Lower leg skin (tissue), 4 donors: ENCODE measurements at regions not wholly inside any gene's neighbourhood (a gene's known extent, or its start where the extent isn't known, plus 50 kb on each side); places are given as distances from the start of the nearest gene placed in this dataset.

Experiments
- DNase-seq, 2 donors: peaks; one replicate each; pipeline ENCODE4 v3.0.0-alpha.2; 2019; ENCODE audit warnings: low spot score in 2 of 2
- H3K4me3 ChIP-seq: fragments of 200-600 bp; sonication (generic); 2 replicates; pipeline ENCODE4 v1.5.1; 2017; ENCODE audit warnings: mild to moderate bottlenecking, low read depth; ENCODE audit not compliant: poor library complexity, severe bottlenecking
- CTCF ChIP-seq, 3 donors: fragments of 450-650 bp; IDR thresholded peaks; one replicate each; pipeline ENCODE4 v1.5.1; 2016; ENCODE audit warnings: antibody characterized with exemption in 3 of 3, mild to moderate bottlenecking in 3 of 3, moderate library complexity in 2 of 3
- POLR2A ChIP-seq, 2 donors: fragments of 450-650 bp; IDR thresholded peaks; one replicate each; pipeline ENCODE4 v1.6.1; 2016 to 2017; ENCODE audit warnings: antibody characterized with exemption in 2 of 2, mild to moderate bottlenecking in 1 of 2, moderate library complexity in 1 of 2
- WGBS, 2 donors: methylation state at CpG; one replicate each; pipeline ENCODE4 v1.1.5; 2018; 5-methylcytosine and 5-hydroxymethylcytosine counted together
- intact Hi-C: fragments of 100-400 bp; cut with DNase I; formaldehyde crosslinking; loops from one replicate; pipeline ENCODE4 v1.15.0; 2023; ENCODE audit warnings: low total_unique reads

DNA sequence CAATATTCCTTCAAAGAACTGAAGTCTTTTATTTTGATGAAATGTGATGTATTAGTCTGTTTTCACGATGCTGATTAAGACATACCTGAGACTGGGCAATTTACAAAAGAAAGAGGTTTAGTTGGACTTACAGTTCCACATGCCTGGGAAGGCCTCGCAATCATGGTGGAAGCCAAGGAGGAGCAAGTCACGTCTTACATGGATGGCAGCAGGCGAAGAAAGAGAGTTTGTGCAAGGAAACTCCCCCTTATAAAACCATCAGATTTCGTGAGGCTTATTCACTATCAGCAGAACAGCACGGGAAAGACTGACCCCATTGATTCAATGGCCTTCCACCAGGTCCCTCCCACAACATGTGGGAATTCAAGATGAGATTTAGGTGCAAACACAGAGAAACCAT is 750.3 kb upstream of the KCND2 start:
- no peak for DNase-seq
- no peak overlapping the region for H3K4me3 ChIP-seq
- 85 to 89% methylated on average over 6 of the region's 6 CpGs for WGBS, 2 donors
- TF ChIP-seq CTCF (IDR thresholded peaks at IDR 0.05), result no peak
- no peak for TF ChIP-seq POLR2A (IDR thresholded peaks at IDR 0.05)
- intact Hi-C loops, result no loop called here

DNA sequence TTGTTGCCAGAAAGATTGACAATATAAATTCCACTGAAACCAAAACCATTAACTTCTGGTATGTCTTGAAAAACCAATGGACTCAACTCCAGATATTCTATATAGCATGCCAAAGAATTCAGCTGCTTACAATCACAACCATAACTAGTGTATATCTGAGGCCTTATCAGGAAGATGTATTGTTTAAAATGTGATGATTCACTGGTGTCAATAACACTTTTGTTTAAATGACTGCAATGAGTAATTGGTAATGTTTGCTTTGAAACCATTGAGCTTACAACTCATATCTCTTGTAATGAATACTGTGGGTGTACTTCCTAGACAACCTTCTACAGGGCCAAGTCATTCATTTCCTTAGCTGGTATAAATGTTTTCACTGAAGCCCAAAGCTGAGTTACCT is 727.9 kb upstream of the KCND2 start:
- intact Hi-C loops, result no loop called here
- H3K4me3 ChIP-seq, result no peak overlapping the region
- TF ChIP-seq CTCF (IDR thresholded peaks at IDR 0.05), result no peak
- no peak for DNase-seq

DNA sequence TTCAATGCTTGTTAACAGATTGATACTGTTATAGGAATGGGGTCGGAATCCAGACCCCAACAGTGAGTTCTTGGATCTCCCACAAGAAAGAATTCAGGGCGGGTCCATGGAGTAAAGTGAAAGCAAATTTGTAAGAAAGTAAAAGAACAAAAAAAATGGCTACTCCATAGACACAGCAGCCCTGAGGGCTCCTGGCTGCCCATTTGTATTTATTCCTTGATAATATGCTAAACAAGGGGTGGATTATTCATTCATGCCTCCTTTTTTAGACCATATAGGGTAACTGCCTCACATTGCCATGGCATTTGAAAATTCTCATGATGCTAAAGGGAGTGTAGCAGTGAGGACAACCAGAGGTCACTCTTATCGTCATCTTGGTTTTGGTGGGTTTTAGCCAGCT is 717.2 kb upstream of the KCND2 start:
- DNase-seq, result no peak
- WGBS, 2 donors, result 83 to 85% methylated on average over 3 of the region's 3 CpGs
- no peak overlapping the region for H3K4me3 ChIP-seq
- intact Hi-C loops, result no loop called here
- TF ChIP-seq CTCF (IDR thresholded peaks at IDR 0.05) (no peak), POLR2A (IDR thresholded peaks at IDR 0.05) (no peak)

DNA sequence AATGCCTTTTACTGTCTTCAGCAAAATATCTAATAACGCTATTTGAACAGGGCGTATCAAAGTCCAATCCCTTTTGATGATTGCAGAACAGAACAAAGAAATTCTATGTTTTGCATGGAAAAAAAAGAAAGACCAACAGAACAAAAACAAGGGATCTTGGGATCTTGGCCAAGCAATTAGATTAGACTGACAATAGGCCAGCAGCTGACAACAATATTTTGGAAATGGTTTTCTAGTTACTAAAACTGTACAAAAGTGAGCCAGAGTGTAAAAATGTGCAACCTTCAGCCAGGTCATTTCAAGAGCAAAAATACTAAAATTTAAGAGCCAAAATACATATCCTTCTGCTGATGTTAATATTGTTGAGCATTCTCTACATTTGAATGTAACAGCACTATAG is 716.5 kb upstream of the KCND2 start:
- no peak for TF ChIP-seq CTCF (IDR thresholded peaks at IDR 0.05)
- DNase-seq, result no peak

GRCh38 chr7:119561751-119562150 is 711.2 kb upstream of the KCND2 start:
- no peak for DNase-seq
- intact Hi-C loops, result no loop called here
- no peak for TF ChIP-seq POLR2A (IDR thresholded peaks at IDR 0.05)
- TF ChIP-seq CTCF (IDR thresholded peaks at IDR 0.05), result no peak
- no peak overlapping the region for H3K4me3 ChIP-seq
- 53 to 55% methylated on average over 2 of the region's 2 CpGs for WGBS, 2 donors

More for the DNA sequence above, 716.5 kb upstream of the KCND2 start:
- H3K4me3 ChIP-seq, result no peak overlapping the region
- WGBS, 2 donors, result 83 to 89% methylated on average over 2 of the region's 2 CpGs
- intact Hi-C loops, result no loop called here

DNA sequence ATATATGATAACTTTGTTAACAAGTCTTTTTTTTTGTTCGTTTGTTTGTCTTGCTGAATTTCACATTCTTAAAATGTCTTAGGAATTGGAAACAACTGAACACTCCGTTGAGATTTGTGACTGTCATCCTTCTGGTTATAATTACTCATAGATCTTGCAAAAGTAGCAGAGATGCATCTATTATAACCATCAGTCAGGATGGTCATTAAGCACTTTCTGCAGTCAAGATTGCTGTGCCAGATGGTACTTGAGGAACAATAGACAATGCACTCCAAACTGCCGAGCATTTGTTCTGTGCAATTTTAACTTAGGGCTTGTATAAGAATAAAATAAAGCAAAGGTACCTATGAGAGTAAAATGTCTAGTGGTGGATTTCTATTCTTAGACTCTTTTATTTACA is 710.1 kb upstream of the KCND2 start:
- 38 to 42% methylated on average over 3 of the region's 3 CpGs for WGBS, 2 donors
- intact Hi-C loops, result no loop called here
- TF ChIP-seq POLR2A (IDR thresholded peaks at IDR 0.05), result no peak
- TF ChIP-seq CTCF (IDR thresholded peaks at IDR 0.05), result no peak

More for the DNA sequence above, 710.1 kb upstream of the KCND2 start:
- no peak for DNase-seq
- no peak overlapping the region for H3K4me3 ChIP-seq
